Left ventricle myocardium inferior (tissue), 1 donor: ENCODE measurements at regions not wholly inside any gene's neighbourhood (a gene's known extent, or its start where the extent isn't known, plus 50 kb on each side); places are given as distances from the start of the nearest gene placed in this dataset.

Source experiments
- DNase-seq: peaks from one replicate; pipeline ENCODE4 v3.0.0-alpha.2; 2020
- H3K27ac ChIP-seq: fragments of 200-600 bp; replicated peaks from 2 replicates; pipeline ENCODE4 v1.8.0; 2021
- H3K27me3 ChIP-seq: fragments of 200-600 bp; 2 replicates; pipeline ENCODE4 v1.8.0; 2021; ENCODE audit warnings: low read depth
- H3K36me3 ChIP-seq: fragments of 200-600 bp; 2 replicates; pipeline ENCODE4 v1.8.0; 2021
- H3K4me1 ChIP-seq: fragments of 200-600 bp; 2 replicates; pipeline ENCODE4 v1.8.0; 2021
- H3K4me3 ChIP-seq: fragments of 200-600 bp; 2 replicates; pipeline ENCODE4 v1.8.0; 2021; ENCODE audit warnings: mild to moderate bottlenecking, moderate library complexity
- H3K9me3 ChIP-seq: fragments of 200-600 bp; replicated peaks from 2 replicates; pipeline ENCODE4 v1.8.0; 2021
- intact Hi-C: fragments of 100-400 bp; cut with micrococcal nuclease; formaldehyde crosslinking; loops from one replicate; pipeline ENCODE4 v1.11.0; 2022
- TF ChIP-seq, protein P1 (sequence below): fragments of 200-600 bp; IDR thresholded peaks from 2 replicates; pipeline ENCODE4 v1.8.0; 2021; ENCODE audit warnings: antibody characterized with exemption, mild to moderate bottlenecking, borderline replicate concordance
- donor health status: DM: no; HTN: yes; CAD: no; lungs with severe emphysema.

DNA sequence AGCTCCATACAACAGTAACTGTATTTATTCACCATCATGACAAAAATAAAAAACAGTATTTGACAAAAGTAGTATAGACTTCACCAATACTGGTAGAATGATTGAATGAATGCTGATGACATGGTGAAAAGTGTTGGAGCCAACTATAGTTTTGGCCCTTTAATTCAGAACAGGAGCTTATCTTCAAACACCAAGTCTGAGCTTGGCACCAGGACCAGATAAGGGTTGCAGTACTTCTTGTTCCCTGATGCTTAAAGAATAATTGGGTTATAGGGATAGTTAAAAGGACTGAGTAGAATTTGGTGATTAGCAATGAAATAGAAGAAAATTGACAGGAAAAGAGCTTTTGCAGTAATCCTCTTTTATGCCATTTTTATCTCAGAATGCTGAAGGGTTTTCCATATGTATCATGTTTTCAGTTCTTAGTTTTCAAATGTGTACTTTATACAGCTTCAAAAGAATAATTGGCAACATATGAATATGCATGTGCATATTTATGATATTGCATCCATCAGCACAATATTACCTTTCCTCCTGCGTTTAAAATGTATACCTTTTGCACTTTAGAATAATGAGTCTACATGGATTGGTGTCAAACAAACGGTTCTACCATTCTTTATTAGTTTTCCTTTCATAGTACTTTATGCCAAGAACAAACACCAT is 214.2 kb upstream of the ARHGAP42 start:
- H3K27ac ChIP-seq, result no peak overlapping the region
- TF ChIP-seq, protein P1, sequence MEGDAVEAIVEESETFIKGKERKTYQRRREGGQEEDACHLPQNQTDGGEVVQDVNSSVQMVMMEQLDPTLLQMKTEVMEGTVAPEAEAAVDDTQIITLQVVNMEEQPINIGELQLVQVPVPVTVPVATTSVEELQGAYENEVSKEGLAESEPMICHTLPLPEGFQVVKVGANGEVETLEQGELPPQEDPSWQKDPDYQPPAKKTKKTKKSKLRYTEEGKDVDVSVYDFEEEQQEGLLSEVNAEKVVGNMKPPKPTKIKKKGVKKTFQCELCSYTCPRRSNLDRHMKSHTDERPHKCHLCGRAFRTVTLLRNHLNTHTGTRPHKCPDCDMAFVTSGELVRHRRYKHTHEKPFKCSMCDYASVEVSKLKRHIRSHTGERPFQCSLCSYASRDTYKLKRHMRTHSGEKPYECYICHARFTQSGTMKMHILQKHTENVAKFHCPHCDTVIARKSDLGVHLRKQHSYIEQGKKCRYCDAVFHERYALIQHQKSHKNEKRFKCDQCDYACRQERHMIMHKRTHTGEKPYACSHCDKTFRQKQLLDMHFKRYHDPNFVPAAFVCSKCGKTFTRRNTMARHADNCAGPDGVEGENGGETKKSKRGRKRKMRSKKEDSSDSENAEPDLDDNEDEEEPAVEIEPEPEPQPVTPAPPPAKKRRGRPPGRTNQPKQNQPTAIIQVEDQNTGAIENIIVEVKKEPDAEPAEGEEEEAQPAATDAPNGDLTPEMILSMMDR, result no peak
- DNase-seq, result no peak
- H3K4me3 ChIP-seq, result no peak overlapping the region
- H3K4me1 ChIP-seq, result peaks cover 15% of the 10 kb centered on the region
- intact Hi-C loops, result no loop called here
- no peaks in the 10 kb centered on the region for H3K36me3 ChIP-seq
- H3K27me3 ChIP-seq, result no peaks in the 10 kb centered on the region
- H3K9me3 ChIP-seq, result no peaks in the 10 kb centered on the region

DNA sequence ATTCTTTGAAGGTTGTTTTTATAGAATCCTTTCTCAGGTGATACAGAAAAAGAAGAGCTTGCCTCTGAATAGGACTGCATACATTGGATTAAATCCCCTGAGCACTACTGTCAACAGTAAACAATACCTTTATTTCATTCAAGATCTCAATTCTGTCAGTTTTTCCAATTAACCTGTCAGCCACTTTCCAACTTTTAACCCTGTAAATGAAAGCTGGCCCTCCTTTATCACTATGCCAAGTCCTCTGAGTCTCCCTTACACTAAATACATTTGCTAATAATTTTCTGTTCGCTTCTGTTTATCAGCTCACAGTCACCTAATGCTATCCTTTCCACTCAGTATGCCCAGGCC is 213.7 kb upstream of the ARHGAP42 start:
- Histone ChIP-seq H3K27ac (no peak overlapping the region), H3K9me3 (no peaks in the 10 kb centered on the region), H3K36me3 (no peaks in the 10 kb centered on the region), H3K4me3 (no peak overlapping the region), H3K27me3 (no peaks in the 10 kb centered on the region), H3K4me1 (peaks cover 15% of the 10 kb centered on the region)
- DNase-seq, result no peak
- intact Hi-C loops, result no loop called here
- TF ChIP-seq, protein P1, result no peak

DNA sequence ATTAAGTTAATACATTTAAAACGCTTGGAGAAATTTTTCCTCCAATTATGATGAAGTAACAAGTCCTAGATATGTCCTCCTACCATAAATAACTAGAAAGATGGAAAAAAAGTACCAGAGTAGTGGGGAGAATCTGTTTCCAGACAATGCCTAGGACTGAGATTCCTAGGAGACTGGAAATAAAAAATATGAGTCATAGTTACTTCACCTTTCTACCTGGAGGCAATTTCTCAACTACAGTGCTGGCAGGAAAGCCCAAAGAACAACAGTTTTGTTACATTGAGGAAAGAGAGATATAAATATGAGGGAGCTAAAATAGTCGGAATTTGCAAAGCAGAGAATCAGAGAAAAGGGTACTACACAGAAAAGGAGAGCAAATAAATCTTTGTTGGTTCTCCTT is 202.1 kb upstream of the ARHGAP42 start:
- Histone ChIP-seq H3K9me3 (peaks cover 44% of the 10 kb centered on the region), H3K27ac (no peak overlapping the region), H3K27me3 (no peaks in the 10 kb centered on the region), H3K36me3 (no peaks in the 10 kb centered on the region), H3K4me1 (no peaks in the 10 kb centered on the region), H3K4me3 (no peak overlapping the region)
- intact Hi-C loops, result no loop called here
- no peak for DNase-seq
- TF ChIP-seq, protein P1, result no peak

DNA sequence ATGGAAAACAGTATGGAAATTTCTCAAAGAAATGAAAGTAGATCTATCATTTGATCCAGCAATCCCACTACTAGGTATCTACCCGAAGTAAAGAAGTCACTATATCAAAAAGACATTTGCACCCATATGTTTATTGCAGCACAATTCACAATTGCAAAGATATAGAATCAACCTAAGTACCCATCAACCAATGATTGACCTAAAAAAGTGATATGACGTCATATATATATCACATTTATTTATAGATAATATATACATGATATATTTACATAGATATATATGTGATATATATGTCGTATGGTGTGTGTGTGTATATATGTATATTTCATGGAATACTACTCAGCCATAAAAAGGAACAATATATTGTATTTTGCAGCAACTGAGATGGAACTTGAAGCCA is 188.3 kb upstream of the ARHGAP42 start:
- Histone ChIP-seq H3K9me3 (peaks cover 33% of the 10 kb centered on the region), H3K27ac (no peak overlapping the region), H3K4me1 (no peaks in the 10 kb centered on the region), H3K4me3 (no peak overlapping the region), H3K27me3 (no peaks in the 10 kb centered on the region), H3K36me3 (no peaks in the 10 kb centered on the region)
- TF ChIP-seq, protein P1, result no peak
- intact Hi-C loops, result no loop called here
- DNase-seq, result no peak

DNA sequence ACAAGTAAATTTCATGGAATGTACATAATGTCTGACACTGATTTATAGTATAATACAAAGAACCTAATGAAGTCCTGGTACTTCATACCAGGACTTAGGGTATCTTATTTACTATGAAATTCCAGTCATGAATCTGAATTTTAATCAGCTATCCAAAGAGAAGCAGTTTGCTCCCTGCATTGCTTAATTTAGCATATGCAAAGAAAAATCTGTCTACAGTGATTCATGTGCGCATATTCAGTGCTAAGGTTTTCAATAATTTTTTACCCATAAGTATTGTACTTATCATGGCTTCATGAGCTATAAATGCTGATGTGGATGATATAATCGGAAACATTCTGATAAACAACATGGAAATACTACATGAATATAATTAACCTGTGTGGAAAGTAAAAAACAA is 185.6 kb upstream of the ARHGAP42 start:
- intact Hi-C loops, result no loop called here
- Histone ChIP-seq H3K9me3 (peaks cover 38% of the 10 kb centered on the region), H3K4me1 (no peaks in the 10 kb centered on the region), H3K36me3 (no peaks in the 10 kb centered on the region), H3K4me3 (no peak overlapping the region), H3K27me3 (no peaks in the 10 kb centered on the region), H3K27ac (no peak overlapping the region)
- DNase-seq, result no peak
- TF ChIP-seq, protein P1, result no peak

DNA sequence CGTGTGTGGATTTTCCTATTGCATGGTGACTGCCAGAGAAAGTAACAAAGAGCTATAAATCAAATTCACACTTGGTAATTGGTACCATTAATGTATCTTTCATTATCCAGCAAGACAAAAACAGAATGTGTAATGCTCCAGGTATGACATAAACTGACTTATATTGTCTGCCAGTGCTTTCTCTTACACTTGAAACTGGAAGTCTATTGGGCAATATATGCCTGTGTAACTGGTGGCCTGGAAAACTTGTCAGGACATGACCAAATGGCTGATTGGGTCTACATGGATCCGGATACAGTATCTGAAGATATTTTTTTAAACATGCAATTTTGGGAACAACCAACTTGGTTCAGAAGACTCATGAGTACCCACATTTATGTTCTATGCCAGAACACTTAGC is 174.6 kb upstream of the ARHGAP42 start:
- intact Hi-C loops, result no loop called here
- TF ChIP-seq, protein P1, result no peak
- H3K9me3 ChIP-seq, result no peaks in the 10 kb centered on the region
- H3K36me3 ChIP-seq, result no peaks in the 10 kb centered on the region
- no peak overlapping the region for H3K27ac ChIP-seq
- no peak overlapping the region for H3K4me3 ChIP-seq
- H3K27me3 ChIP-seq, result no peaks in the 10 kb centered on the region
- DNase-seq, result no peak
- H3K4me1 ChIP-seq, result no peaks in the 10 kb centered on the region
